Left ventricle myocardium inferior (tissue), 1 donor: ENCODE measurements at regions not wholly inside any gene's neighbourhood (a gene's known extent, or its start where the extent isn't known, plus 50 kb on each side); places are given as distances from the start of the nearest gene placed in this dataset.

Experiments
- DNase-seq: peaks from one replicate; pipeline ENCODE4 v3.0.0-alpha.2; 2020
- H3K27ac ChIP-seq: fragments of 200-600 bp; replicated peaks from 2 replicates; pipeline ENCODE4 v1.8.0; 2021
- H3K27me3 ChIP-seq: fragments of 200-600 bp; 2 replicates; pipeline ENCODE4 v1.8.0; 2021; ENCODE audit warnings: low read depth
- H3K36me3 ChIP-seq: fragments of 200-600 bp; 2 replicates; pipeline ENCODE4 v1.8.0; 2021
- H3K4me1 ChIP-seq: fragments of 200-600 bp; 2 replicates; pipeline ENCODE4 v1.8.0; 2021
- H3K4me3 ChIP-seq: fragments of 200-600 bp; 2 replicates; pipeline ENCODE4 v1.8.0; 2021; ENCODE audit warnings: mild to moderate bottlenecking, moderate library complexity
- H3K9me3 ChIP-seq: fragments of 200-600 bp; replicated peaks from 2 replicates; pipeline ENCODE4 v1.8.0; 2021
- CTCF ChIP-seq: fragments of 200-600 bp; IDR thresholded peaks from 2 replicates; pipeline ENCODE4 v1.8.0; 2021; ENCODE audit warnings: antibody characterized with exemption, mild to moderate bottlenecking, borderline replicate concordance
- intact Hi-C: fragments of 100-400 bp; cut with micrococcal nuclease; formaldehyde crosslinking; loops from one replicate; pipeline ENCODE4 v1.11.0; 2022
- donor health status: DM: no; HTN: yes; CAD: no; lungs with severe emphysema.

GRCh38 chr14:73780391-73780790 lies 66.2 kb upstream of the PNMA1 start:
- no peaks in the 10 kb centered on the region for H3K9me3 ChIP-seq
- H3K4me3 ChIP-seq, result no peak overlapping the region
- DNase-seq, result no peak
- intact Hi-C loops, result no loop called here
- no peak overlapping the region for H3K27ac ChIP-seq
- H3K36me3 ChIP-seq, result no peaks in the 10 kb centered on the region
- no peak for TF ChIP-seq CTCF
- H3K27me3 ChIP-seq, result no peaks in the 10 kb centered on the region
- peaks cover 90% of the 10 kb centered on the region for H3K4me1 ChIP-seq

- Histone ChIP-seq H3K36me3 (no peaks in the 10 kb centered on the region), H3K4me1 (peaks cover 90% of the 10 kb centered on the region), H3K27ac (no peak overlapping the region), H3K4me3 (no peak overlapping the region), H3K9me3 (no peaks in the 10 kb centered on the region), H3K27me3 (no peaks in the 10 kb centered on the region)
- TF ChIP-seq CTCF, result no peak
- DNase-seq, result no peak
- intact Hi-C loops, result no loop called here
Observed at GRCh38 chr14:73778736-73779135, 64.6 kb upstream of the PNMA1 start.

GRCh38 chr14:73777420-73777819 lies 63.2 kb upstream of the PNMA1 start:
- Histone ChIP-seq H3K9me3 (no peaks in the 10 kb centered on the region), H3K36me3 (no peaks in the 10 kb centered on the region), H3K4me1 (peaks cover 88% of the 10 kb centered on the region), H3K27ac (no peak overlapping the region), H3K27me3 (no peaks in the 10 kb centered on the region), H3K4me3 (no peak overlapping the region)
- DNase-seq, result no peak
- intact Hi-C loops, result no loop called here
- TF ChIP-seq CTCF, result peak; percentile 19

GRCh38 chr14:73776194-73776537 lies 62.0 kb upstream of the PNMA1 start:
- no peak for DNase-seq
- intact Hi-C loops, result no loop called here
- Histone ChIP-seq H3K27ac (peak overlapping the region; percentile 61), H3K36me3 (no peaks in the 10 kb centered on the region), H3K9me3 (no peaks in the 10 kb centered on the region), H3K27me3 (no peaks in the 10 kb centered on the region), H3K4me3 (no peak overlapping the region), H3K4me1 (peaks cover 88% of the 10 kb centered on the region)
- no peak for TF ChIP-seq CTCF

- H3K36me3 ChIP-seq, result no peaks in the 10 kb centered on the region
- H3K27me3 ChIP-seq, result no peaks in the 10 kb centered on the region
- no peak for DNase-seq
- no peak overlapping the region for H3K4me3 ChIP-seq
- H3K4me1 ChIP-seq, result peaks cover 88% of the 10 kb centered on the region
- TF ChIP-seq CTCF, result no peak
- intact Hi-C loops, result no loop called here
- no peaks in the 10 kb centered on the region for H3K9me3 ChIP-seq
- peak overlapping the region; percentile 61 for H3K27ac ChIP-seq
Observed at GRCh38 chr14:73775339-73776193, 61.4 kb upstream of the PNMA1 start.
